ENCODE measurements at regions not wholly inside any gene's neighbourhood (a gene's known extent, or its start where the extent isn't known, plus 50 kb on each side); places are given as distances from the start of the nearest gene placed in this dataset.

- no peak for DNase-seq (ENCODE audit: low read depth)
Observed at GRCh38 chr18:45119876-45120275, 439.2 kb downstream of the SETBP1 start.

- DNase-seq (ENCODE audit: low read depth): no peak
Observed at GRCh38 chr18:45121146-45121545, 440.5 kb downstream of the SETBP1 start.

- DNase-seq (ENCODE audit: low read depth): no peak
Observed at GRCh38 chr18:45122506-45122905, 441.8 kb downstream of the SETBP1 start.

GRCh38 chr18:45127405-45127804 is 446.7 kb downstream of the SETBP1 start:
- no peak for DNase-seq (ENCODE audit: low read depth)

- no peak for DNase-seq (ENCODE audit: low read depth)
Observed at GRCh38 chr18:45133276-45133675, 452.6 kb downstream of the SETBP1 start.

- no peak for DNase-seq (ENCODE audit: low read depth)
Observed at GRCh38 chr18:45136381-45137086, 455.8 kb downstream of the SETBP1 start.

- DNase-seq (ENCODE audit: low read depth): no peak
Observed at GRCh38 chr18:45137087-45137419, 456.4 kb downstream of the SETBP1 start.

- DNase-seq (ENCODE audit: low read depth): no peak
Observed at GRCh38 chr18:45139478-45139877, 458.8 kb downstream of the SETBP1 start.

GRCh38 chr18:45142868-45143267 is 462.2 kb downstream of the SETBP1 start:
- no peak for DNase-seq (ENCODE audit: low read depth)

GRCh38 chr18:45149712-45150111 is 465.6 kb upstream of the SLC14A2 start:
- no peak for DNase-seq (ENCODE audit: low read depth)

GRCh38 chr18:45151645-45152044 is 463.6 kb upstream of the SLC14A2 start:
- DNase-seq (ENCODE audit: low read depth): no peak

- no peak for DNase-seq (ENCODE audit: low read depth)
Observed at GRCh38 chr18:45155526-45155925, 459.8 kb upstream of the SLC14A2 start.

GRCh38 chr18:45156946-45157345 is 458.3 kb upstream of the SLC14A2 start:
- no peak for DNase-seq (ENCODE audit: low read depth)

- no peak for DNase-seq (ENCODE audit: low read depth)
Observed at GRCh38 chr18:45157576-45157975, 457.7 kb upstream of the SLC14A2 start.

- no peak for DNase-seq (ENCODE audit: low read depth)
Observed at GRCh38 chr18:45161850-45162249, 453.4 kb upstream of the SLC14A2 start.

GRCh38 chr18:45163871-45164270 is 451.4 kb upstream of the SLC14A2 start:
- no peak for DNase-seq (ENCODE audit: low read depth)

- no peak for DNase-seq (ENCODE audit: low read depth)
Observed at GRCh38 chr18:45164551-45164950, 450.7 kb upstream of the SLC14A2 start.

GRCh38 chr18:45165176-45165713 is 450.0 kb upstream of the SLC14A2 start:
- DNase-seq (ENCODE audit: low read depth): no peak

- no peak for DNase-seq (ENCODE audit: low read depth)
Observed at GRCh38 chr18:45165871-45166270, 449.4 kb upstream of the SLC14A2 start.

- peak; percentile 84 for DNase-seq (ENCODE audit: low read depth)
Observed at GRCh38 chr18:45166341-45166835, 448.9 kb upstream of the SLC14A2 start.

GRCh38 chr18:45166836-45167551 is 448.3 kb upstream of the SLC14A2 start:
- no peak for DNase-seq (ENCODE audit: low read depth)

- no peak for DNase-seq (ENCODE audit: low read depth)
Observed at GRCh38 chr18:45167631-45168280, 447.5 kb upstream of the SLC14A2 start.

Measured in non-pigmented ciliary epithelial cell (primary cell).